ENCODE measurements at regions not wholly inside any gene's neighbourhood (a gene's known extent, or its start where the extent isn't known, plus 50 kb on each side); places are given as distances from the start of the nearest gene placed in this dataset.

DNA sequence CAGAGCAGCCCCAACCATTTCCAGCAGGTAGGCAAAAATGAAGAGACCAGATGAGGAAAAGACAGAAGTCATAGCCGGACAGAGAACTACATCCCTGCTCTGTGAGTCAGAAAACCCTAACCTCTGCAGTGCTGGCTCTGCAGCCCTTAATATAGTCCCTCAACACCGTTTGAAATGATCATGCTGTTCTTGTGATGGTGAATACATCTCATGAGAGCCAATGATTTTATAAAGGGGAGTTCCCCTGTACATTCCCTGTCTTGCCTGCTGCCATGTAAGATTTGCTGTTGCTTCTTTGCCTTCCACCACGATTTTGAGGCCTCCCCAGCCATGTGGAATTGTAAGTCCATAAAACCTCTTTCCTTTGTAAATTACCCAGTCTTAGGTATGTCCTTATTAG lies 216.8 kb upstream of the RFX3 start:
- no peaks in the 10 kb centered on the region for H3K27me3 ChIP-seq (ENCODE audit: insufficient read depth, low read length)
- no CpG with 5 or more reads among the region's 3 CpGs for WGBS (ENCODE audit: extremely low coverage, insufficient coverage, insufficient read length)
- H3K79me1 ChIP-seq (ENCODE audit: low read length) = no peaks in the 10 kb centered on the region
- H3K23ac ChIP-seq (ENCODE audit: low read length) = no peak overlapping the region
- no peak overlapping the region for H3K4ac ChIP-seq (ENCODE audit: low read depth, low read length)
- H3K36me3 ChIP-seq (ENCODE audit: control insufficient read depth in 1 of 2, insufficient read depth in 2 of 2, low read length in 2 of 2) = no peaks in the 10 kb centered on the region
- no peak overlapping the region for H3K27ac ChIP-seq (ENCODE audit: low read depth, low read length)
- no peak overlapping the region for H2AFZ ChIP-seq (ENCODE audit: insufficient read depth, low read length, poor library complexity)
- no peak overlapping the region for H3K18ac ChIP-seq (ENCODE audit: low read length)
- no peak overlapping the region for H3K14ac ChIP-seq (ENCODE audit: low read length)
- H2AK5ac ChIP-seq (ENCODE audit: low read length) = no peak overlapping the region
- no peak overlapping the region for H4K91ac ChIP-seq (ENCODE audit: low read depth, low read length)
- no peak overlapping the region for H3K4me3 ChIP-seq (ENCODE audit: low read depth, low read length)
- H2BK120ac ChIP-seq (ENCODE audit: insufficient read depth, low read length, poor library complexity) = no peak overlapping the region
- H4K12ac ChIP-seq (ENCODE audit: low read depth, low read length) = no peak overlapping the region
- no peaks in the 10 kb centered on the region for H3K79me2 ChIP-seq (ENCODE audit: control insufficient read depth, insufficient read depth, low read length, poor library complexity)
- no peak for DNase-seq
- no peak overlapping the region for H2BK12ac ChIP-seq (ENCODE audit: low read length)
- no peak overlapping the region for H2BK5ac ChIP-seq (ENCODE audit: low read depth, low read length, poor library complexity)
- no peaks in the 10 kb centered on the region for H3K9me3 ChIP-seq (ENCODE audit: insufficient read depth, low read depth, low read length)
- H3K9ac ChIP-seq (ENCODE audit: low read length) = no peak overlapping the region
- H3K4me2 ChIP-seq (ENCODE audit: low read length) = no peak overlapping the region
- H3K4me1 ChIP-seq (ENCODE audit: control insufficient read depth in 1 of 2, insufficient read depth in 2 of 2, low read length in 2 of 2) = no peaks in the 10 kb centered on the region
- no peak overlapping the region for H4K8ac ChIP-seq (ENCODE audit: low read depth, low read length)

DNA sequence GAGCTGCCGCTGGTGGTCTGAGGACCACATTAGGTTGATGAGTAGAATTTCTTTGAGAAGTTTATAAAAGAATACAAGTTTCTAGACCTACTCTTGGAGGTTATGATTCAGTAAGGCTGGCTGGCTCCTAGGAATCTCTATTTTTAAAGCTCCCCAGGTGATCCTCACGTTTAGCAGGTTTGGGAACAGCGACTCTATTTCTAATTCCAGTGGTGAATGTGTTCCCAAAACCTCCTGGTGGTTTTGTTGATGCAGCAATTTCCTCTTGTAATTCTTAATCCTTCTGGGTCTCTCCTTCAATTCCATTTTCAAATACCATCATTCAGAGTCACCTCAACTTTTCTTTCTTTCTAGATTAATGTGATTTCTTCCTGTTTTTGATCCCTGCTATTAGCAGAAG lies 215.9 kb upstream of the RFX3 start:
- Histone ChIP-seq H4K91ac (ENCODE audit: low read depth, low read length) (no peak overlapping the region), H3K36me3 (ENCODE audit: control insufficient read depth in 1 of 2, insufficient read depth in 2 of 2, low read length in 2 of 2) (no peaks in the 10 kb centered on the region), H3K23ac (ENCODE audit: low read length) (no peak overlapping the region), H3K79me2 (ENCODE audit: control insufficient read depth, insufficient read depth, low read length, poor library complexity) (no peaks in the 10 kb centered on the region), H2BK5ac (ENCODE audit: low read depth, low read length, poor library complexity) (no peak overlapping the region), H3K4me1 (ENCODE audit: control insufficient read depth in 1 of 2, insufficient read depth in 2 of 2, low read length in 2 of 2) (no peaks in the 10 kb centered on the region), H2AFZ (ENCODE audit: insufficient read depth, low read length, poor library complexity) (no peak overlapping the region), H2BK120ac (ENCODE audit: insufficient read depth, low read length, poor library complexity) (no peak overlapping the region), H3K9me3 (ENCODE audit: insufficient read depth, low read depth, low read length) (no peaks in the 10 kb centered on the region), H4K8ac (ENCODE audit: low read depth, low read length) (no peak overlapping the region), H4K12ac (ENCODE audit: low read depth, low read length) (no peak overlapping the region), H3K27me3 (ENCODE audit: insufficient read depth, low read length) (no peaks in the 10 kb centered on the region), H3K27ac (ENCODE audit: low read depth, low read length) (no peak overlapping the region), H2AK5ac (ENCODE audit: low read length) (no peak overlapping the region), H3K79me1 (ENCODE audit: low read length) (no peaks in the 10 kb centered on the region), H3K14ac (ENCODE audit: low read length) (no peak overlapping the region), H3K4me3 (ENCODE audit: low read depth, low read length) (no peak overlapping the region), H3K18ac (ENCODE audit: low read length) (no peak overlapping the region), H3K9ac (ENCODE audit: low read length) (no peak overlapping the region), H3K4me2 (ENCODE audit: low read length) (no peak overlapping the region), H3K4ac (ENCODE audit: low read depth, low read length) (no peak overlapping the region), H2BK12ac (ENCODE audit: low read length) (no peak overlapping the region)
- WGBS (ENCODE audit: extremely low coverage, insufficient coverage, insufficient read length) = no CpG with 5 or more reads among the region's 3 CpGs
- DNase-seq = no peak

DNA sequence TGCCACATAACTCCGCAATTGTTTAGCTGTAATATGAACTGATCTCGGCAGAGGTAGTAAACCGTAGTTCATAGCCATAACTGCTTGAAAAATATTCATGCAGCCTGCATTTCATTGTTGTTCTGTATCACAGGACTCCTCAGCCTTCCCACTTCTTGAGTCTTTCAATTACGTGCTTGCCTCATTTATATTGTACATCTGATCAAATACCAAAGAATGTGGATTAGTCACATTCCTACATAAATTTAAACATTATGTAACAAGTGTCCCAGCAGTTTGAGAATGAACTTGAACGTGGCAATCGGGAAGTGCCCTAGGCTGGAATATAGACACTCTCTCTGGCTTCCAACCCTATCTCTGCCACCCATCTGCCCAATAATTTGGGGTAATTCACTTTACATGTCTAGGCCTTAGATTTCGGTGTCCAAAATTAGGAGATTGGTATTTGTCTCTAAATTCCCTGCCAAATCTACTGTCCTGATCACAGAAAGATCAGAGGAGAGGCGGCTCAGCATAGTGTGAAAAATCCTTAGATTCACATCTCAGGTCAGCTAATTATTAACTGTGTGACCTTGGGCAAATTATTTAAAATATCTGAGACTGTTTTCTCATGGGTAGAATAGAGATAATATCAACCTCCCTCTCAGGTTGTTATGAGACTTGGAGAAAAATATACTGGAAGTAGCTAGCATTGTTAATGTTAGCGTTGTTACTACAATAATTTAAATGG lies 215.1 kb upstream of the RFX3 start:
- Histone ChIP-seq H4K8ac (ENCODE audit: low read depth, low read length) (no peak overlapping the region), H3K4me3 (ENCODE audit: low read depth, low read length) (no peak overlapping the region), H2BK120ac (ENCODE audit: insufficient read depth, low read length, poor library complexity) (no peak overlapping the region), H3K9ac (ENCODE audit: low read length) (no peak overlapping the region), H4K12ac (ENCODE audit: low read depth, low read length) (no peak overlapping the region), H3K9me3 (ENCODE audit: insufficient read depth, low read depth, low read length) (no peaks in the 10 kb centered on the region), H3K27ac (ENCODE audit: low read depth, low read length) (no peak overlapping the region), H4K91ac (ENCODE audit: low read depth, low read length) (no peak overlapping the region), H3K79me2 (ENCODE audit: control insufficient read depth, insufficient read depth, low read length, poor library complexity) (no peaks in the 10 kb centered on the region), H3K27me3 (ENCODE audit: insufficient read depth, low read length) (no peaks in the 10 kb centered on the region), H3K4me2 (ENCODE audit: low read length) (no peak overlapping the region), H2BK5ac (ENCODE audit: low read depth, low read length, poor library complexity) (no peak overlapping the region), H2AFZ (ENCODE audit: insufficient read depth, low read length, poor library complexity) (no peak overlapping the region), H2AK5ac (ENCODE audit: low read length) (no peak overlapping the region), H3K79me1 (ENCODE audit: low read length) (no peaks in the 10 kb centered on the region), H3K4me1 (ENCODE audit: control insufficient read depth in 1 of 2, insufficient read depth in 2 of 2, low read length in 2 of 2) (no peaks in the 10 kb centered on the region), H3K23ac (ENCODE audit: low read length) (no peak overlapping the region), H3K14ac (ENCODE audit: low read length) (no peak overlapping the region), H3K36me3 (ENCODE audit: control insufficient read depth in 1 of 2, insufficient read depth in 2 of 2, low read length in 2 of 2) (no peaks in the 10 kb centered on the region), H3K4ac (ENCODE audit: low read depth, low read length) (no peak overlapping the region), H3K18ac (ENCODE audit: low read length) (no peak overlapping the region), H2BK12ac (ENCODE audit: low read length) (no peak overlapping the region)
- WGBS (ENCODE audit: extremely low coverage, insufficient coverage, insufficient read length) = no CpG with 5 or more reads among the region's 9 CpGs
- DNase-seq = peak; percentile 23 to 81

DNA sequence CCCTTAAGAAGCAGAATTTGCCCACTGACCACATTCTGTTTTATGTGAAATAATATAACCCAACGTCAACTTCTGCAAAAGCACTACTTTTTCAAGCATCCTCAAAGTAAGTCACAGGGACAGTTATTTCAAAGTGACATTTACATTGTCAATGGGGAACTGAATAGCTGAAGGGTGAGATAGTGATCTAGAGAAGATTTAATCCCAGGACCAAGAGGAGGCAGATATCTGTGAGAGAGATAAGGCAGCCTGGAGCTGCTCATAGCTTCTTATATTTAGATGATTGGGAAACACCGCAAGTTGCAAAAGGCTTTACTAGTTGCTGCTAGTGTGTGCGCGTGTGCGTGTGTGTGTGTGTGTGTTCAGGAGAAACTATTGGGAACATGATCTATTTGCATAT lies 210.4 kb upstream of the RFX3 start:
- H2BK5ac ChIP-seq (ENCODE audit: low read depth, low read length, poor library complexity) = no peak overlapping the region
- H2BK12ac ChIP-seq (ENCODE audit: low read length) = no peak overlapping the region
- no peak overlapping the region for H3K18ac ChIP-seq (ENCODE audit: low read length)
- H2AFZ ChIP-seq (ENCODE audit: insufficient read depth, low read length, poor library complexity) = no peak overlapping the region
- DNase-seq = peak in 1 of 2 donors; percentile 43
- no peak overlapping the region for H3K23ac ChIP-seq (ENCODE audit: low read length)
- no peaks in the 10 kb centered on the region for H3K79me2 ChIP-seq (ENCODE audit: control insufficient read depth, insufficient read depth, low read length, poor library complexity)
- H4K8ac ChIP-seq (ENCODE audit: low read depth, low read length) = no peak overlapping the region
- no peak overlapping the region for H3K4ac ChIP-seq (ENCODE audit: low read depth, low read length)
- no peak overlapping the region for H3K9ac ChIP-seq (ENCODE audit: low read length)
- H4K91ac ChIP-seq (ENCODE audit: low read depth, low read length) = no peak overlapping the region
- H3K27me3 ChIP-seq (ENCODE audit: insufficient read depth, low read length) = no peaks in the 10 kb centered on the region
- no peak overlapping the region for H3K27ac ChIP-seq (ENCODE audit: low read depth, low read length)
- WGBS (ENCODE audit: extremely low coverage, insufficient coverage, insufficient read length) = no CpG with 5 or more reads among the region's 5 CpGs
- H4K12ac ChIP-seq (ENCODE audit: low read depth, low read length) = no peak overlapping the region
- H2BK120ac ChIP-seq (ENCODE audit: insufficient read depth, low read length, poor library complexity) = no peak overlapping the region
- no peaks in the 10 kb centered on the region for H3K36me3 ChIP-seq (ENCODE audit: control insufficient read depth in 1 of 2, insufficient read depth in 2 of 2, low read length in 2 of 2)
- H3K4me1 ChIP-seq (ENCODE audit: control insufficient read depth in 1 of 2, insufficient read depth in 2 of 2, low read length in 2 of 2) = no peaks in the 10 kb centered on the region
- H3K4me2 ChIP-seq (ENCODE audit: low read length) = no peak overlapping the region
- no peak overlapping the region for H3K4me3 ChIP-seq (ENCODE audit: low read depth, low read length)
- H2AK5ac ChIP-seq (ENCODE audit: low read length) = no peak overlapping the region
- H3K9me3 ChIP-seq (ENCODE audit: insufficient read depth, low read depth, low read length) = no peaks in the 10 kb centered on the region
- no peaks in the 10 kb centered on the region for H3K79me1 ChIP-seq (ENCODE audit: low read length)
- H3K14ac ChIP-seq (ENCODE audit: low read length) = no peak overlapping the region

Data from trophoblast cell (in vitro differentiated cells and primary cell).